Astrocyte of the cerebellum (primary cell): ENCODE measurements at regions not wholly inside any gene's neighbourhood (a gene's known extent, or its start where the extent isn't known, plus 50 kb on each side); places are given as distances from the start of the nearest gene placed in this dataset.

Experiments
- DNase-seq: peaks from one replicate; pipeline ENCODE4 v3.0.0-alpha.2; 2011; ENCODE audit warnings: low read depth
- H3K4me3 ChIP-seq: 2 replicates; pipeline ENCODE4 v1.5.1; 2011; ENCODE audit warnings: mild to moderate bottlenecking, low read depth, low read length, moderate library complexity
- CTCF ChIP-seq: IDR thresholded peaks from 2 replicates; pipeline ENCODE4 v1.5.1; 2012; ENCODE audit warnings: low read length, low read depth, moderate library complexity, mild to moderate bottlenecking; ENCODE audit errors: missing control alignments
- in situ Hi-C: cut with HindIII; loops from 2 replicates; pipeline ENCODE4 v1.10.0; 2017; ENCODE audit warnings: low sequenced_read_pairs

GRCh38 chr2:216553482-216554240 is 55.0 kb downstream of the RPL37A start:
- in situ Hi-C loops = no loop called here

GRCh38 chr2:216554286-216554685 is 55.6 kb downstream of the RPL37A start:
- no peak for TF ChIP-seq CTCF
- H3K4me3 ChIP-seq = no peak overlapping the region
- in situ Hi-C loops = no loop called here
- DNase-seq = no peak

More at GRCh38 chr2:216553482-216554240, 55.0 kb downstream of the RPL37A start:
- H3K4me3 ChIP-seq = no peak overlapping the region
- TF ChIP-seq CTCF = no peak
- no peak for DNase-seq

- no peak overlapping the region for H3K4me3 ChIP-seq
- no peak for DNase-seq
- no peak for TF ChIP-seq CTCF
- in situ Hi-C loops = no loop called here
These were observed 56.1 kb downstream of the RPL37A start for GRCh38 chr2:216554755-216555154.

- no peak overlapping the region for H3K4me3 ChIP-seq
- no peak for TF ChIP-seq CTCF
- no peak for DNase-seq
- in situ Hi-C loops = no loop called here
These were observed 56.6 kb downstream of the RPL37A start for GRCh38 chr2:216555274-216555673.

GRCh38 chr2:216556202-216556601 is 57.6 kb downstream of the RPL37A start:
- no peak for TF ChIP-seq CTCF
- DNase-seq = no peak
- in situ Hi-C loops = no loop called here
- H3K4me3 ChIP-seq = no peak overlapping the region

- no peak for DNase-seq
- TF ChIP-seq CTCF = no peak
- in situ Hi-C loops = no loop called here
- no peak overlapping the region for H3K4me3 ChIP-seq
These were observed 58.8 kb downstream of the RPL37A start for GRCh38 chr2:216557413-216557812.
